GM19351 (cell line): ENCODE measurements at regions not wholly inside any gene's neighbourhood (a gene's known extent, or its start where the extent isn't known, plus 50 kb on each side); places are given as distances from the start of the nearest gene placed in this dataset.

Source experiments
- ATAC-seq: cut with Tn5 transposase; IDR thresholded peaks from one replicate; pipeline ENCODE4 v1.9.1; 2021; ENCODE audit warnings: mild to moderate bottlenecking, moderate library complexity; ENCODE audit not compliant: unreplicated experiment

GRCh38 chr13:67632590-67632989 is 402.5 kb upstream of the PCDH9 start:
- no peak for ATAC-seq

DNA sequence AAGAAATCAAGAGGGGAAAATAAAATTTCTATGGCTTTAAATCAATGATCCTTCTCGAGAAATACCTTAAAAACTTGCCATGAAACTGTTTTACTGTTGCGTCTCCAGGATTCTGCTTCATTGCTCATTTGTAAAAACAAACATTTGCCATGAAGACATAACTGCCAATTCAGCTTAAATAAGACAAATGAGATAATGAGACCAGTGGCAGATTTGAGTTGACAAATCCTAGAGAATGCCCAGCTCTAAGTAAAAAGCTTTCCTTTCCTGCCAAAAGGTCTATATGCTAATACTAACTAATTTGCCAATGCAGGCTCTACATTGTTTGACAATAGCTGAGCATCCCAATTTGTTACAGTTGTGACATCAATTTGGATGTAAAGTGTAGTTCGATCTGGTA is 400.5 kb upstream of the PCDH9 start:
- ATAC-seq = no peak

DNA sequence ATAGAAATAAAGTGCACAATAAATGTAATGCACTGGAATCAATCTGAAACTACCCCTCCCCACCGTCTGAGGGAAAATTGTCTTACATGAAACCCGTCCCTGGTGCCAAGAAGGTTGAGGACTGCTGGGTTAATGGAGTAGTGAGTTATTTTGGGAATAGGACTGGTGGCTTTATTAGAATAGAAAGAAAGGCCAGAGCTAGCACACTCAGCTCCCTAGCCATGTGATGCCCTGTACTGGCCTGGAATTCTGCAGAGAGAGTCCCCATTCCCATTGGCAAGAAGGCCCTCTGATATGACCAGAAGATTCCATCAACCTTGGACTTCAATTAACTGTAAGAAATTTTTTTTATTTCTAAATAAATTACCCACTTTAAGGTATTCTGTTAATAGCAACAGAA is 393.5 kb upstream of the PCDH9 start:
- no peak for ATAC-seq

- ATAC-seq = no peak
These were observed 390.5 kb upstream of the PCDH9 start for GRCh38 chr13:67620665-67621064.

DNA sequence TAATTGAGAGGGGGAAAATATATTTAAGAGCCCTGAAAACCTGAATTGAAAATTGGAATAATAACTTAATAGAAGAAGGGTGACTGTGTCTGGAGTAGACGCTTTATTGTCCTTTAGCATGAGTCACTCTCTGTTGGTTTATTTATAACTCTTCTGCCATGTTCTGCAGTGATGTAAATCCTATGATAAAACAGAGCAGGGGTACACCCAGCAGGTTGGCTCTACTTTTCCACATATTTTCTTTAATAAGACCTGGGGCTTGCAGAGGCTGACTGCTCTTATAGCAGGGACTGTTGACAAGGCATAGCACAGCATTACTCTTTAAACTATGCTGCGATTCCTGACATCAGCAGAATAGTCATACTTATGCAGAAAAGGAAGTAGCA is 389.9 kb upstream of the PCDH9 start:
- ATAC-seq = no peak

DNA sequence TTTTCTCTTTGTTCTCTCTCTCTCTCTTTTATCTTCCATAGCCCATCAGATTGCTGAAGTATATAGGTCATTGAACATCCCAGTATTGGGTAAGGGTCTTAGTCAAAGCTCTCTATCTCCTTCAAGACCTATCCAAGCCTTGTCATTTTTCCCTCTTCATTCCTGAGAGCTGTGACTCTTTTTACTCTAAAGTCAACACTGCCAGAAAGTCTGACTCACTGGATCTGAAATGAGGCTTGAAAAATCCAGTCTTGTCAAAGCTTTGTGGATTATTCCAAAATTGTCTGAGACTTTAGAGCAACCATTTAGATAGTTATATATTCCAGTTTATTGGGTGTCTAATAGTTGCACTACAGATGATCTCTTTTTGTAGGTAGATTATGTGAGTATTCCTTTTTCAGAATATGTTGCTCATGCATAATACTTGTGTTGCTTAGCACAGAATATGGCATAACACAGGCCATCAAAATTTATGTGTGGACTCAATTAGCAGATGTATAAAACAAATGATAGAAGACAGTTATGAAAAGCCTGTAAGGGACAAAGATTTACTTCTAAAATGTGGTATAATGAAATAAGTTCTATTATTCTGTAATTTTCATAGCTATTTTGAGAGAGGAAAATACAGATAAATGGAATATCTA is 389.3 kb upstream of the PCDH9 start:
- ATAC-seq = no peak

GRCh38 chr13:67614579-67614978 is 384.4 kb upstream of the PCDH9 start:
- ATAC-seq = no peak

DNA sequence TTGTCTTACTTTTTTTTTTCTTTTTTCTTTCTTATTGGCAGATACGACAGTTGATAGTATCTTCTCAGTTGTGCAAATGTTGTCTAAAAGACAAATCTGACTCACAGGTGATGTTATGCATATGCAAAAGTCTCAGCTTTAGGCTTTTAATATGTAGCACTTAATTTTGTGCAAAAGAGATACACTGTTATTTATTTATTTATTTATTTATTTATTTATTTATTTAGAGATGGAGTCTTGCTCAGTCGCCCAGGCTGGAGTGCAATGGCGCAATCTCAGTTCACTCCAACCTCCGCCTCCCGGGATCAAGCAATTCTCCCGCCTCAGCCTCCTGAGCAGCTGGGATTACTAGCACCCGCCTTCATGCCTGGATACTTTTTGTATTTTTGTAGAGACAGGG is 383.9 kb upstream of the PCDH9 start:
- no peak for ATAC-seq

GRCh38 chr13:67588607-67589006 is 358.5 kb upstream of the PCDH9 start:
- ATAC-seq = no peak

GRCh38 chr13:67577361-67577760 is 347.2 kb upstream of the PCDH9 start:
- no peak for ATAC-seq

DNA sequence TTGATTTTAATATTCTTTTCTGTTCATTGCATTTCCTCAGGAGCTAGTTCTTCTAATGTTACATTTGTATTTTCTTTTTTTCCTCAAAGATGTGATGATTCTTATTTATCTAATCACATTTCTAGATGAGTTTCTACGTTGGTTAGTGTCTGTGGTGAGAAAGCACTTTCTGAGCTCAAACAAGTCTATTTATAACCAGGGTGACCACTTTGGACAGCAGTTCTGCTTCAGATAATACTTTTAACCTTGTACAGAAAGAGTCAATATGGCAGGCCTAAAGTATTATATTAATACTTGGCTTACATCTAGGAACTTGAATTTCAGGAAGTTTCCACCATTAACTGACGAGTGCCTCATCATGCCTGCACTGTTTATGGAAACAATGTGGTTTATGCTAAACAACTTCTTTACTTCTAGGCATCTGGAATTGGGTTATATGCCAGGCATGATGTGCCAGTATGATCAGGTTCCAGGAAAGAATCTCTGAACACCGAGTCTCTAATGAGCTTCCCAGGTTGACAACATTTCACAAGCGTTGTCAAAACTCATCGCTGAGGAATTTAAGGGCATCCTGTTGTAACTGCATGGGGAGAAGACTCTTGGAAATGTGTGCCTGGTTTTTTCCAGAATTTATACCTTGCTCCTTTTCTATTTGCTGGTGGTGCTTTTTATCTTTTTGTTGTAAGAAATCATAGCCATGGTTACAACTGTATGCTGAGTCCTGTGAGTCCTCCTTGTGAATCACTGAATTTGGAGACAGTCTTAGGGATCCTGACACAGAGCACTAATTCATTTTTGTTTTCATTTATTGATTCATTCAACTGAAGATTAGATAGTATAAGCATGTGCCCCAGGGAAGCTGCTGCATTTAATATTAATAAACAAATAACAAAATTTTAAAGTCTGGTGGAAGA is 344.4 kb upstream of the PCDH9 start:
- no peak for ATAC-seq

DNA sequence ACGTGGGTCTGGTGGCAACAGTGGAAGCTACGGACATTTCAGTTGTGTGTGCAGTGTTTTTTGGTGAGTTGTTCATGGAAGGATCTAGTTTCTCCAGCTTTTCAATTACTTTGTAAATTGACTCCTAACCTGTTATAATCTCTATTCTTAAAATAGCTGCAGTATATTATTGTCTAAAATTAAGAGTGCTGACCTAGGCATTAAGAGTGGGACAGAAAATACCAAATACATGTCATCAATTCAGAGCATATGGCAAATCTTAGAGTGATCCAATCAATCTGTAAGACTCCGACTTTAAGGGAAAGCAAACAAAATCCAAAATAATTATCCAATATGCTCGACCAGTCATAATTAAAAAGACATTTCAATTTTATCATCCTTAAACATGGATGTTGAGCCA is 338.1 kb upstream of the PCDH9 start:
- ATAC-seq = no peak

- ATAC-seq = no peak
These were observed 327.6 kb upstream of the PCDH9 start for GRCh38 chr13:67557642-67558241.

DNA sequence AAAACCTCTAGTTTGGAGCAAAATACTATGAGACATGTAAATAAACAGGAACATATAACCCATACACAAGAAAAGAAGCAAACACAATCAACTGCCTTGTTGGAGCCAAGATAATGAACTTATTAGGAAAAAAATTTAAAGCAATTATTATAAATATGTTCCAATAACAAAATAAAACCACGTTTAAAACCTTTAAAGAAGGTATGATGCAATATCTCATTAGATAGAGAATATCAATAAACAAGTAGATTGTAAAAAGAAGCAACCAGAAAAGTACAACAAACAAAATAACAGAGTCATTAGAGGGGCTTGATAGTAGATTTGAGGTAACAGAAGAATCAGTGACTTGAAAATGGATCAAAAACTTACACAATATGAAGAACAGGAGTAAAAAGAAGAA is 327.0 kb upstream of the PCDH9 start:
- ATAC-seq = no peak

DNA sequence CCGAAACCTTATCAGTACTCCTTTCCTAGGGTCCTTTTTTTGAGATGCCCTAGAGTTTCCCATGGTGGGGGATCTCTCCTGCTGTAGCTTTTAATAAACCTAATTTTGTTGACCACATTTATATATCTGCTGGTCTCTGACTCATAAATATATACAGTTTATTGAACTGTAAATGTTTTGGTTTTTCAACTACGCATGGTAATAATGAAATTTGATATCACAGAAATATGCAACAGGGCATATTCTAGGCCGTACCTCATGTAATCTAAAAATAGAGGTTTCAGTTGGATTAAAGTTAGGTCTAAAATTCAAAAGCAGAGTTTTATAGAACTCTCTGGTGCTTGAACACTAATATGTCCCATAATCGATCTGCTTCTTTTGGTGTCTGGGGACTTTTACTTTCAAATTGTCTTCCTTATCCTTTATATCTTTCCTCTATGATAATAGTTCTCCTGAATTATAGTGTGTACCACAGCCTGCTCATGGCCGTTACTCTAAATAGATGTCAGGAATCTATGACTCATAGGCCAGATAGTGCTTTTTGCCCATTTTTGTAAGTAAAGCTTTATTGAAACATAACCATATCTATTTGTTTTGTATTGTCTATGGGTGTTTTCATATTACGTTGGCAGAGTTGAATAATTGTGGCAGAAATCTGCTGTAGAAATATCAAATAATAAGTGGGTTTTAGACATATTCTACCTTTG is 324.8 kb upstream of the PCDH9 start:
- no peak for ATAC-seq

- no peak for ATAC-seq
These were observed 324.1 kb upstream of the PCDH9 start for GRCh38 chr13:67554286-67554685.

DNA sequence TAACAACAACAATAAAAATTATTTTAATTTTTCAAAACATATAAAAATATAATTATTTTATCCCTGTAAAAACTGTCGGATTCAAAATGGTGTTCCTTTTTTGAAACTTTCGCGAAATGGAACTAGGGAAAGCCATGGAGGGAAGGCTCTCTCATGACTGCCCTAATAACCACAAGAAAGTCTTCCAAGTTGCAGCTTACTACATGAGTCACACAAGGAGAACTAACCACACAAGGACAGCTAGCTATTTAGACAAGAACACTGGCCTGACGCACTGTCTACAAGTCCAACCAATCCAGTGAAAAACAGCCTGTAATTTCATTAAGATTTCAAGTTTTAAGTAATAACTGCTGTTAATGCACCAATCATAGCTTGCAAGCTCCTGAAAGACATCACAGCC is 319.2 kb upstream of the PCDH9 start:
- ATAC-seq = no peak

DNA sequence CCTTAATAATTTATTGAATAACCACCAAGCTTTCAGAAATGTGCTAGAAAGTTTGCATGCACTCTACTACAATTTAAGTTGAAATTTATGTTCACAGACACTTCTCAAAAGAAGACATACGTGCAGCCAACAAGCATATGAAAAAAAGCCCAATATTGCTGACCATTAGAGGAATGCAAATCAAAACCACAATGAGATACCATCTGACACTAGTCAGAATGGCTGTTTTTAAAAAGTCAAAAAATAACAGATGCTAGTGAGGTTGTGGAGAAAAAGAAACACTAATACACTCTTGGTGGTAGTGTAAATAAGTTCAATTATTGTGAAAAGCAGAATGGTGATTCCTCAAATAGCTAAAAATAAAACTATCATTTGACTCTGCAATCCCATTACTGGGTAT is 308.8 kb upstream of the PCDH9 start:
- no peak for ATAC-seq

GRCh38 chr13:67520886-67521285 is 290.8 kb upstream of the PCDH9 start:
- ATAC-seq = no peak

DNA sequence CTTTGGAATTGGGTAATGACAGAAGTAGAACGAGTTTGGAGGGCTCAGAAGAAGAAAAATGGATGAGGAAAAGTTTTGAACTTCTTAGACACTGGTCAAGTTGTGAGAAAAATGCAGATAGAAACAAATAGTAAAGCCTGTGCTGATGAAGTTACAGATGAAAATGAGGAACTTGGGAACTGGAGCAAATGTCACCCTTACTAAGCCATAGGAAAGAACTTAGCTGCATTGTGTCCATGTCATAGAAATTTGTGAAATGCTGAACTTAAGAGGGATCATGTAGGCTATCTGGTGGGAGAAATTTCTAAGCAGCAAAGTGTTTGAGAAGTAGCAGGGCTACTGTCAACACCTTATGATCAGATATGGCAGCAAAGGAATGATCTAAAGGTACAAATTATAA is 289.2 kb upstream of the PCDH9 start:
- no peak for ATAC-seq

DNA sequence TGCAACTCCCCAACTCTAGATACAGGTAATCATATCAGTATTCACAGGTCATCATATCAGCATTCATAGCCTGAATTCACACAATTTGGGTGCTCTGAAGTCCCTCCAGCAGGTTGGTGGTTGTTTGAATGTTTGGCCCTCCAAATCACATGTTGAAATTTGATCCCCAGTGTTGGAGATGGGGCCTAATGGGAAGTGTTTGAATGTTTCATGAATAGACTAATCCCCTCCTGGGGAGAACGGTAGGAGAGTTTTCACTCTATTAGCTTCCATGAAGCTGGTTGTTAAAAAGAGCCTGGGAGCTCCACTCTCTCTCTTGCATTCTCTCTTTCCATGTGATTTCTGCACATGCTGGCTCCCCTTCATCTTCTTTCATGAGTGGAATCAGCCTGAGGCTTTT is 288.6 kb upstream of the PCDH9 start:
- no peak for ATAC-seq
